NCI-H2196 (cell line): ENCODE measurements at regions not wholly inside any gene's neighbourhood (a gene's known extent, or its start where the extent isn't known, plus 50 kb on each side); places are given as distances from the start of the nearest gene placed in this dataset.

ENCODE experiments used
- DNase-seq: peaks from one replicate; lab custom pipeline; 2025; ENCODE audit not compliant: unreplicated experiment; lab: John Stamatoyannopoulos, UW

DNA sequence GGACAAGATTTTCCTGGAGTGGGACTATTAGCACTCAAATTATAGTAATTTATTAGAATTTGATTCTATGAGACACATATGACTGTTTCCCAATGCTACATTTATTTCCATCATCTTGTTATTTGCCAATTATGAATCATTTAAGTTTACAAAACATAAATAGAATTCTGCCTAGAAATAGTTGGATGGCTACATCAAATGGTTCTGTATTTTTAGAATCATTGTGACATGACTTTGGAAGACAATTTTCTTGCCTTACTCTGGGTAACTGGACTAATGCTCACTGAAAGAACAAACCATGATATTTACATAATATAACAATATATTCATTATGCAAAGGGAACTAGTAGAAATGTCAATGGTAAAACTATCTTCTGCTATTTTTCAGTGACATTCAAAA is 173.5 kb downstream of the ZIC1 start:
- no peak for DNase-seq

DNA sequence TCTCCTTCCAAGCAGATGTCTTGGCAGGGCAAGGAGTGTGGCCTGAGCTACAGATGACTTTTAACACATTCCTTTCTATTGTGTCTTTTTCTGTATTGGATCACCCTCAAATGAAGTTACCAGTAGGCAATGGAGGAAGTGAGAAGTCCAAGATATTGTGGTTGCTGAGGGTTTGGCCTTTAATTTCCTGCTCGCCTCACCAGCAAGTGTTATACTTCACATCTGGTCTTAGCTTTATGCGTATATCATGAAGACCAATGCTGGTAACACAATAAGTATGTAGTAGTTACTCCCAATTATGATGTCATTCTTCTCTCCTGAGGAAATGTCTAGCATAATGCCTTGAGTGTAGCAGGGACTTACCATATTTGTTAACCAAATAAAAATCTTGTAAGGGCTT is 179.9 kb downstream of the ZIC1 start:
- DNase-seq: no peak

DNA sequence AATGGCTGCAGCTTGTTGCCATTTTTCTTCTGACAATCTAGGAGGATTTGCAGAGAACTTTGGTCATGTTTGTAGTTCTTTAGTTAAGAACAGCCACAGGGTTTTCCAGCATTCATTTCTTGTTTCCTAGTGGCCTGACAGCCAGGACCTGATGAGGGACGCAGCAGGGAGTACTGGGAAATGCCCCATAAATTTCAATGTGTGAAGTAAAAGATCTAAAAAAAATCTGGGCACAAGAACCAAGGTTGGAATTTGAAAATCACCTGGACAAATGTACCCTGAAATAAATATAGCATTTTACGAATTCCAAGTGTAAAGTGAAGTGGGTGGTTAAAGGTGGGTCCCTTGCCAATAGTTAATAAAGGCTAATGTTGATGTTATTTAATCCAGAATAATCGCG is 195.0 kb downstream of the ZIC1 start:
- DNase-seq: no peak

GRCh38 chr3:147613725-147614124 is 204.6 kb downstream of the ZIC1 start:
- no peak for DNase-seq

GRCh38 chr3:147614210-147614609 is 205.0 kb downstream of the ZIC1 start:
- no peak for DNase-seq

DNA sequence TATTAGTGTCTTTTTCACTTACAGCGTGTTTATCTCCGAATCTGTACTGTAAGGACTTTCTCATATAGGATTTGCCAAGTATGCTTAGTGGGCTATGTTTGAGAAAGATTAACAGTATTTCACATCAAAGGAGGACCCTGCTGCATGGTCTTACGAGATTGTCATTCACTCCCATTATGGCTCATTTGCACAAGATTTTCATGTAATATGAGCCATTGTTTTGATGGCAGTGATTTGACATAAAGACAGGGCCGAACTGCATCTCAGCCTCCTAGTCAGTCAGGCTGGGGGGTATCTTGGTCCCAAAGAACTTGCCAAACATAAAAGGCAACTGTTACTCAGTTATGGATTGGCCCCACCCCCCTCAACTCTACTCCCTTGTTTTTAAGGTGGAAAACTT is 205.9 kb downstream of the ZIC1 start:
- no peak for DNase-seq

DNA sequence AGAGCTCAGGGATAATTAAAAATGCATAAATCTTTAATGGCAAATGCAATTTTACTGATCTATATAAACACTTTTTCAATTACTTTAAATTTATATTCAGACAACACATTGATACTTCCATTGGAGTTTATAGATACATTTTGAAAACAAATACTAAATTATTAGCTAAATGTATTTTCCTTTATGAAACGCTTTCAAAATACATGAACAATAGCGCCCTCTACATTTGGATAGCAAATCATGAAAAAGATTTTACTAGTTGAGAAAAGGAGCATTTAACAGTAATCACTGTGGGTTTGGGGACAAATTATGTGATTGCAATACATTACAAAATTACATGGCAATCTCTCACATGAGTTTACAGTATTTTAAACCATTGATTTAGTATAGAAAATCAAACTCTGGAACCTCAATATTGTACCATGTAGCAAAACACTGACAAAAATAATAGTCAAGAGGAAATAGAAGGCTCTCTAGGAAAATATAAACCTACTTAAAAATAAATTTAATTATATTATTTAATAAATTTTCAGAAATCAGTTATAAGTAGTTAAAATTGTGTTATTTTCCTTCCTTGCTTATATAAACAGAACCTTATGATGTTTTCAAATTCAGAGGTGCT is 207.9 kb downstream of the ZIC1 start:
- DNase-seq: peak; percentile 30

DNA sequence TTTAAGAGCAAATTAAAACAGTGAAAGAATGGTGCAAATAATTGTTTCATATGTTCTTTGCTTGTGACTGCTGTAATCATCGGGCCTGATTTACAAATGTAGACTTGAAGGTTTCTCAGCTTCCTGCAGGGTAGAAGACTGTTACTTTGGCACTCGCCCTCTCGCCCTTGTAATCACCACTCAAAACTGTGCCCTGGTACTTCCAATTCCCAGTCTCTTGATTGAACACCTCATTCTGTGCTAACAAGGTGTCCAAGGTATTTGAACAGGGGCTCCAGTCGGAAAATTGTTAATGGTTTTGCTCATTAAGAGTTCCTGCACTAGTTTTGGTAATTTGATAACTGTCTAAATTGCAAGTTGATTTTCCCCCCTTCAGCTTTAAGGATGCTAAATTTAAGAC is 209.5 kb downstream of the ZIC1 start:
- DNase-seq: no peak

DNA sequence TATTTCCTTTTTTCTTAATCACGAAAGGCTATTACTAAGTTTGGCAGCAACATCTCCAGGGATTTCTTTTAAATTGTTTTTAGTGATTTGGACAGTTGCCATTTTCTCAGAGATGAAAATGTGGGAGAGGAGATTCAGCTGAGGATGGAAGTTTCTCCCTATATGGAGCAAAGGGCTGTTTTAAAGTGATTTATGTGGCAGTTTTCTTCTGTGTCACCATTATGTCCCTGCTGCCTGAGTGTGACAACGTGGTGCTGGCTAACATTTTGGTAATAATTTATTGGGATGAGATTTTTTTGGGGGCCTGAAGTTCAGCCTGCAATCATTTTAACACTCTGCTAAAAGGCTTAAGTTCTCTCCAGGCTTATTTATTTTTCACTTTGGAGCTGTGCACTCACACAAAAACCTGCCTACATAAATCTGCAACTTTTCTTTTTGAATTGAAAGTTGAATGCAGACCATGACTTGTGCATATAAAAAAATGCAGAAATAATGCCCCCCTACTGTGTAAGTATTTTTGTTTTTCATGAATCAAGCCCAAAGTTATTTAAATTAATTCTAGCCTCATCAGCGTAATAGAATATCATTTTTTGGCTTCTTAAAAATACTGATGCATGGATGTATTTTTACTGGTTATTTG is 210.9 kb downstream of the ZIC1 start:
- DNase-seq: no peak

DNA sequence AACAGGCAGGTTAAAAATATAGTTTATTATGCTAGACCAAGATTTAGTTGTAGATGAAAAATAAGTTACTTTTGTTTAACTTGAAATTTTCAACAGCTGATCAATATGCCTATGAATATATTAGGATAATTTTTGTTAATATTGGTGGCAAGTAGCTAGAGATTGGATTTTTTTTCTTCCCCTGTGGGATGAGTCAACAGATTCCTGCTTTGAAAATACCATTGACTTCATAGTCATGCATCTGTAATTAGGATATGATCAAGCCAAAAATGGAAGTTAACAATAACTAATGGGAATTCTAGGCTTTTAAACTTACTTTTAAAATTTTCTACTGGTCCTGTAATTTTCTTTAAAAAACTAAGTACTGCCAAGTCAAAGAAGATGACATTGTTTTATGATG is 211.7 kb downstream of the ZIC1 start:
- no peak for DNase-seq

GRCh38 chr3:147630921-147631415 is 221.8 kb downstream of the ZIC1 start:
- DNase-seq: no peak

DNA sequence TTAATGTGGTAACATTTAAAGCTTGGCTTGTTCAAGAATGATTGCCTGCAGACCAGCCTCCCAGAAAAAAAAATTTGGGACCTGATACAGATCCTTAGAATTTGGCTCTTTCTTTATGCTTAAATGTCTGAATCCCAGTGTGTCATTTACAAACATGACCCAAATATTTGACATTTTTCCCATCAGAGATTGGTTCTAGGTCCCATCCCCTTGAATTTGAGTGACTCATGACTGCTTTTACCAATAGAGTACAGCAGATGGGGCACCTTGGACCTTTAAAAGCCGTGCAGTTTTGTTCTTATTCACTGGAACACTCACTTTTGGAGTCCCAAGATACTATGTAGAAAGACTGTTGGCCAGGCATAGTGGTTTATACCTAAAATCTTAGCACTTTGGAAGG is 231.6 kb downstream of the ZIC1 start:
- no peak for DNase-seq

- no peak for DNase-seq
Measured at GRCh38 chr3:147645761-147646160, 236.6 kb downstream of the ZIC1 start.

DNA sequence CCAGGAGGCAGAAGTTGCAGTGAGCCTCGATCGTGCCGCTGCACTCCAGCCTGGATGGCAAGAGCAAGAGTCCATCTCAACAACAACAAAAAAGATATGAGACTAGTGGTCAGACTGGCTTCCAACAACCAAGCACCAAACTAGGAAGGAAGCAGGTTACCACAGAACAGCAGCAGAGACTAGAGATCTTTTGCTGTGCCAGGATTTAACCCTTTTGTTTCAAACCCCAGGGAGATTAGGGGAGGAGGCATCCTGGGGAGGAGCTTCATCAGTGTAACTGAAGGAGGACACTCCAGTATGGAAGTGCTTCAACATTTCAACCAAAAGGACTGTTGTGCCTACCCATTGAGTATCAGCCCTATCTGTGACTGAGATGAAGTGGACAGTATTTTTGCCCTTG is 240.3 kb downstream of the ZIC1 start:
- DNase-seq: no peak

- no peak for DNase-seq
Measured at GRCh38 chr3:147651107-147651778, 242.1 kb downstream of the ZIC1 start.

GRCh38 chr3:147652651-147653366 is 243.6 kb downstream of the ZIC1 start:
- no peak for DNase-seq

DNA sequence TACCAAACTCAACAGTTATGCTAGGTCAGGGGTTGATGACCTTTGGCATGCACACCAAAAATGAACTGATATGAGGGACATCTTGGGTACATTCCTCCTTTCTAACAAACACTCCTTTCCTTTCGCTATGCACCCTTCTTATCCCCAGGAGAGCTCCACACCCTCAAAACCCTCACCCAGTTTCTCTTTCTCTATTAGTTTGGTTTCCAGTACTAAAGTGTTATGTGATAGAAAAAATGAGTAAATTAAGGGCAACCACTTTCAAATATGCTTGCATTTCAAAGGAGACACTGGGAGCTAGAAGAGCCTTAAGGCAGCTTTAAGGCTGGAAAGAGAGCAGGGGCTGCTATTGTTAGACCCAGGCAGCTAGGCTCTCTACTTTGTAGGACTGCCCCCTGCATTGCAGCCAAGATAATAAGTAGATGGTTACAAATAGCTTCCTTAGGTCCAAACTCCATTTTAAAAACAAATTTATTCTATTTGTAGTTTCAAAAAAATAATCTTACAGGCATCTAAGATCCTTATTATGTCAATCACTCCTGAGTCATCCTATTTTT is 244.3 kb downstream of the ZIC1 start:
- DNase-seq: no peak

GRCh38 chr3:147654827-147655226 is 245.7 kb downstream of the ZIC1 start:
- no peak for DNase-seq

DNA sequence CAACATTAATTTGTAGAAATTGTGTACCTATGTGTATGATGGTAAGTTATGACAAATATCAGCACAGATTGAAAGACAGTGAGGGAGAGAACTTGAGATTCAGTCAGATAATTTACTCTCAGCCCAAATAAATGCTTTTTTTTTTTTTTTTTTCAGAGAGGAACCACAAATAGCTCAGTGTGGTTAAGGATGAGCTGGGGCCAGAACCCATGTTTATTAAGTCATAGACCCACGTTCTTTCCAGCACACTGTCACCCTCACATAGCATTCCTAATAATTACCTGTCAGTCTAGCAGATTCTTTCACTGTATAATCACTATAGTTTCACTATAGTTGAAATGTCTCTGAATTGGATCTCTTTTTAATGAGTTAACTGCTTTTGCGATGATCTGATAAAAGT is 246.1 kb downstream of the ZIC1 start:
- DNase-seq: no peak

- no peak for DNase-seq
Measured at GRCh38 chr3:147656023-147656422, 246.9 kb downstream of the ZIC1 start.

- DNase-seq: no peak
Measured at GRCh38 chr3:147661916-147662315, 252.8 kb downstream of the ZIC1 start.
